ENCODE measurements at regions not wholly inside any gene's neighbourhood (a gene's known extent, or its start where the extent isn't known, plus 50 kb on each side); places are given as distances from the start of the nearest gene placed in this dataset.

GRCh38 chr3:72067721-72068120 lies 282.8 kb upstream of the PROK2 start:
- Mint-ChIP-seq H3K4me1 (no peaks in the 10 kb centered on the region), H3K36me3 (ENCODE audit: low read depth) (peaks cover 5% of the 10 kb centered on the region; the same call in 2 of the 3 replicates), H3K27ac (no peak overlapping the region), H3K4me3 (no peak overlapping the region), H3K9me3 (peaks cover 17% of the 10 kb centered on the region), H3K27me3 (ENCODE audit: insufficient read depth, low read depth, poor library complexity) (peaks cover 2% of the 10 kb centered on the region)
- Histone ChIP-seq H3K27me3 (ENCODE audit: insufficient read depth) (no peaks in the 10 kb centered on the region), H3F3A (replicated peaks; ENCODE audit: low read depth) (no peaks in the 10 kb centered on the region), H3K4me2 (no peak overlapping the region), H2AFZ (no peak overlapping the region), H3K9me2 (ENCODE audit: insufficient read depth) (no peaks in the 10 kb centered on the region; the same call in 1 of the 2 replicates), H3K79me2 (replicated peaks; ENCODE audit: insufficient read depth) (no peaks in the 10 kb centered on the region), H3K4me3 (no peak overlapping the region), H3K4me1 (ENCODE audit: insufficient read depth) (no peaks in the 10 kb centered on the region), H3K36me3 (ENCODE audit: insufficient read depth) (no peaks in the 10 kb centered on the region), H3K27ac (ENCODE audit: low read depth) (no peak overlapping the region), H4K20me1 (replicated peaks; ENCODE audit: insufficient read depth) (no peaks in the 10 kb centered on the region)
- DNase-seq (ENCODE audit: low spot score), result no peak
- TF ChIP-seq JUNB (IDR thresholded peaks at IDR 0.05; ENCODE audit: unreplicated experiment) (no peak), NANOG (IDR thresholded peaks at IDR 0.05; ENCODE audit: borderline replicate concordance) (no peak)
- TF ChIP-seq, protein P1, sequence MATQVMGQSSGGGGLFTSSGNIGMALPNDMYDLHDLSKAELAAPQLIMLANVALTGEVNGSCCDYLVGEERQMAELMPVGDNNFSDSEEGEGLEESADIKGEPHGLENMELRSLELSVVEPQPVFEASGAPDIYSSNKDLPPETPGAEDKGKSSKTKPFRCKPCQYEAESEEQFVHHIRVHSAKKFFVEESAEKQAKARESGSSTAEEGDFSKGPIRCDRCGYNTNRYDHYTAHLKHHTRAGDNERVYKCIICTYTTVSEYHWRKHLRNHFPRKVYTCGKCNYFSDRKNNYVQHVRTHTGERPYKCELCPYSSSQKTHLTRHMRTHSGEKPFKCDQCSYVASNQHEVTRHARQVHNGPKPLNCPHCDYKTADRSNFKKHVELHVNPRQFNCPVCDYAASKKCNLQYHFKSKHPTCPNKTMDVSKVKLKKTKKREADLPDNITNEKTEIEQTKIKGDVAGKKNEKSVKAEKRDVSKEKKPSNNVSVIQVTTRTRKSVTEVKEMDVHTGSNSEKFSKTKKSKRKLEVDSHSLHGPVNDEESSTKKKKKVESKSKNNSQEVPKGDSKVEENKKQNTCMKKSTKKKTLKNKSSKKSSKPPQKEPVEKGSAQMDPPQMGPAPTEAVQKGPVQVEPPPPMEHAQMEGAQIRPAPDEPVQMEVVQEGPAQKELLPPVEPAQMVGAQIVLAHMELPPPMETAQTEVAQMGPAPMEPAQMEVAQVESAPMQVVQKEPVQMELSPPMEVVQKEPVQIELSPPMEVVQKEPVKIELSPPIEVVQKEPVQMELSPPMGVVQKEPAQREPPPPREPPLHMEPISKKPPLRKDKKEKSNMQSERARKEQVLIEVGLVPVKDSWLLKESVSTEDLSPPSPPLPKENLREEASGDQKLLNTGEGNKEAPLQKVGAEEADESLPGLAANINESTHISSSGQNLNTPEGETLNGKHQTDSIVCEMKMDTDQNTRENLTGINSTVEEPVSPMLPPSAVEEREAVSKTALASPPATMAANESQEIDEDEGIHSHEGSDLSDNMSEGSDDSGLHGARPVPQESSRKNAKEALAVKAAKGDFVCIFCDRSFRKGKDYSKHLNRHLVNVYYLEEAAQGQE (IDR thresholded peaks at IDR 0.05; ENCODE audit: unreplicated experiment), result no peak
- no peak for ATAC-seq

DNA sequence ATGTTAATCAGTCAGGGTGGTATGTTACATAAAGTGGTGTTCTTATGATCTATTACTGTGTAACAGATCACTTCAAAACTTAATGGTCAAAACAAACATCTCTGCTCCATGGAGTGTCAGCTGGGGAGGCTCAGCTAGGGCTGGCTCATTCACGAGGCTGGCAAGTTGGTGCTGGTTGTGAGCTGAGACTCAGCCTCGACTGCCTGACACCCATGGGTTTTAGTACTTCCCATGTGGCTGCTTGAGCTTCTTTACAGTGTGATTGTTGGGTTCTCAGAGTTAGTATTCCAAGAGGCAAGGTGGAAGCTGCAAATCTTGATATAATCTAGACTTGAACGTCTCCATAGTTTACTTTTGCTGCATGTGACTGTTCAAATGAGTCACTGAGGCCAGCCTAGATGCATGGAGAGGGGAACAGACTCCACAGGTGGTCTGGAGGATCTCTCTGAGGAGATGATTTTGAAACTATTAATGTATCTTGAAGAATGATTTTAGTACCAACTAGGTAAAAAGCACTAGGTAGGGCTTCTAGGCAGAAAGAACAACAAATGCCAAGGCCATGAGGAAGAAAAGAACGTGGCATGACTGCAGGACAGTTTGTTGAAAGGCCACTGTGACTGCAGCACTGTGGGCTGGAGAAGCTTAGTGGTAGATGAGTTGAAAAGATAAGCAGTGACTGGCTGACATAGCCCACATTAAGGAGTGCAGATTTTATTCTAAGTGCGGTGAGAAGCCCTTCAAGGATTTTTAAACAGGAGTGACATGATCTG lies 281.1 kb upstream of the PROK2 start:
- Histone ChIP-seq H3K79me2 (replicated peaks; ENCODE audit: insufficient read depth) (no peaks in the 10 kb centered on the region), H3K4me3 (no peak overlapping the region), H2AFZ (no peak overlapping the region), H4K20me1 (replicated peaks; ENCODE audit: insufficient read depth) (no peaks in the 10 kb centered on the region), H3K27ac (ENCODE audit: low read depth) (no peak overlapping the region), H3K4me2 (no peak overlapping the region), H3K27me3 (ENCODE audit: insufficient read depth) (no peaks in the 10 kb centered on the region), H3K36me3 (ENCODE audit: insufficient read depth) (no peaks in the 10 kb centered on the region), H3F3A (replicated peaks; ENCODE audit: low read depth) (no peaks in the 10 kb centered on the region), H3K9me2 (ENCODE audit: insufficient read depth) (no peaks in the 10 kb centered on the region; the same call in 1 of the 2 replicates), H3K4me1 (ENCODE audit: insufficient read depth) (no peaks in the 10 kb centered on the region)
- no peaks in the 10 kb centered on the region for H3K4me1 Mint-ChIP-seq
- no peak overlapping the region for H3K27ac Mint-ChIP-seq
- DNase-seq (ENCODE audit: low spot score), result no peak
- peaks cover 2% of the 10 kb centered on the region for H3K27me3 Mint-ChIP-seq (ENCODE audit: insufficient read depth, low read depth, poor library complexity)
- H3K36me3 Mint-ChIP-seq (ENCODE audit: low read depth), result peaks cover 8% of the 10 kb centered on the region; the same call in 2 of the 3 replicates
- no peak overlapping the region for H3K4me3 Mint-ChIP-seq
- ATAC-seq, result no peak
- peaks cover 25% of the 10 kb centered on the region for H3K9me3 Mint-ChIP-seq
- no peak for TF ChIP-seq CREB1 (CRISPR knock-in tag; IDR thresholded peaks at IDR 0.05; ENCODE audit: low read depth)

DNA sequence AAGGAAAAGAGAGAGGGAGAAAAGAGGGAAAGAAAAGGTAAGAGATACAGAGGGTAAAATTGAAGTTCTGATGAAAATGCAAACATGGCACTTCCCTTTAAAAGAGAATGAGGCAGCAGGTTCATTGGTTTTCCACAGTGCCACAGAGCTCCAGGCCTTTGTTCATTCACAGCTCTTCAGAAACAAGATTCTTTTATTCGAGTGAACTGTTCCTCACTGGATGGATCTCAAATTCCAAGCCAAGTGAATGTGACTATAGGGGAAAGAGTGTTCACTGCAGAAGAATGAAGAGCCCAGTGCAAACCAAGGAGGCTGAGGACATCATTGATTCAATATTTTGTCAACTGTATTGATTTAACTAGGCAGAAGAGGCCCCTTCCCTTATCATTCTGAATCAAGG lies 280.3 kb upstream of the PROK2 start:
- Mint-ChIP-seq H3K4me3 (no peak overlapping the region), H3K27me3 (ENCODE audit: insufficient read depth, low read depth, poor library complexity) (peaks cover 2% of the 10 kb centered on the region), H3K36me3 (ENCODE audit: low read depth) (peaks cover 8% of the 10 kb centered on the region; the same call in 2 of the 3 replicates), H3K9me3 (peaks cover 25% of the 10 kb centered on the region), H3K27ac (no peak overlapping the region), H3K4me1 (no peaks in the 10 kb centered on the region)
- ATAC-seq (no peak), DNase-seq (ENCODE audit: low spot score) (no peak)
- H3K4me3 ChIP-seq, result no peak overlapping the region
- no peaks in the 10 kb centered on the region; the same call in 1 of the 2 replicates for H3K9me2 ChIP-seq (ENCODE audit: insufficient read depth)
- no peak overlapping the region for H3K27ac ChIP-seq (ENCODE audit: low read depth)
- H3F3A ChIP-seq (replicated peaks; ENCODE audit: low read depth), result no peaks in the 10 kb centered on the region
- H2AFZ ChIP-seq, result no peak overlapping the region
- no peaks in the 10 kb centered on the region for H3K79me2 ChIP-seq (replicated peaks; ENCODE audit: insufficient read depth)
- no peaks in the 10 kb centered on the region for H4K20me1 ChIP-seq (replicated peaks; ENCODE audit: insufficient read depth)
- H3K36me3 ChIP-seq (ENCODE audit: insufficient read depth), result no peaks in the 10 kb centered on the region
- no peaks in the 10 kb centered on the region for H3K4me1 ChIP-seq (ENCODE audit: insufficient read depth)
- H3K27me3 ChIP-seq (ENCODE audit: insufficient read depth), result no peaks in the 10 kb centered on the region
- H3K4me2 ChIP-seq, result no peak overlapping the region
- TF ChIP-seq POLR2AphosphoS5 (IDR thresholded peaks at IDR 0.05; ENCODE audit: low read depth), result no peak
- TF ChIP-seq CREB1 (CRISPR knock-in tag; IDR thresholded peaks at IDR 0.05; ENCODE audit: low read depth), result no peak
- no peak for TF ChIP-seq STAT1 (IDR thresholded peaks at IDR 0.05; ENCODE audit: unreplicated experiment)
- no peak for TF ChIP-seq ETS1 (IDR thresholded peaks at IDR 0.05)
- TF ChIP-seq, protein P1 (IDR thresholded peaks at IDR 0.05; ENCODE audit: unreplicated experiment), result no peak
- TF ChIP-seq ZNF331 (CRISPR knock-in tag; IDR thresholded peaks at IDR 0.05; ENCODE audit: low read depth), result no peak
